ENCODE measurements at regions not wholly inside any gene's neighbourhood (a gene's known extent, or its start where the extent isn't known, plus 50 kb on each side); places are given as distances from the start of the nearest gene placed in this dataset.

- TF ChIP-seq POLR2AphosphoS5 (IDR thresholded peaks at IDR 0.05; ENCODE audit: borderline replicate concordance, low read depth, low read length) (no peak), EZH2 (IDR thresholded peaks at IDR 0.05) (no peak)
These were observed 323.5 kb downstream of the UACA start for GRCh38 chr15:70439880-70440279.

All from SK-N-MC (cell line).